ENCODE measurements at regions not wholly inside any gene's neighbourhood (a gene's known extent, or its start where the extent isn't known, plus 50 kb on each side); places are given as distances from the start of the nearest gene placed in this dataset.

DNA sequence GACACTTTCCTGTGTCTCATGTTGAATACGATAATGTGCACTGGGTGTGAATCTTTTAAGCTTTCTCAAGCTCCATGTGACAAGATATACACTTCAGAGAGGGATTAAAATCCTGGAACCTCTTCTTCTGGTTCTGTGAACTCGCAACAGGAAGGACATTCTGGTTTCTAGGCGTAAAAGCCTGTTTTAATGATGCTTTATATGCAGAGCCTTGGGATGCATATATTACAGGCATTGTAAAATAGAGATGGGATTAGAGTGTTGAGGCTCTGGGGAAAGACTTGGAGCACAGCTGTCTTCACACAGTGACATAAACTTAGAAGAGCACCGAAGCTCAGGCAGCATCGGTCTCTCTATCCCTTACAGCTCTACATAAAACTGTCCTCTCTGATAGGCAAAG is 107.7 kb upstream of the SV2C start:
- Mint-ChIP-seq H3K4me1 (no peaks in the 10 kb centered on the region), H3K27ac (no peak overlapping the region), H3K36me3 (ENCODE audit: low read depth) (peaks cover 2% of the 10 kb centered on the region), H3K27me3 (peaks cover 18% of the 10 kb centered on the region), H3K4me3 (no peak overlapping the region)
- no peak for DNase-seq
- no peak for ATAC-seq
- no peaks in the 10 kb centered on the region for H3K9me3 ChIP-seq (ENCODE audit: control insufficient read depth, low read length, poor library complexity, severe bottlenecking)

DNA sequence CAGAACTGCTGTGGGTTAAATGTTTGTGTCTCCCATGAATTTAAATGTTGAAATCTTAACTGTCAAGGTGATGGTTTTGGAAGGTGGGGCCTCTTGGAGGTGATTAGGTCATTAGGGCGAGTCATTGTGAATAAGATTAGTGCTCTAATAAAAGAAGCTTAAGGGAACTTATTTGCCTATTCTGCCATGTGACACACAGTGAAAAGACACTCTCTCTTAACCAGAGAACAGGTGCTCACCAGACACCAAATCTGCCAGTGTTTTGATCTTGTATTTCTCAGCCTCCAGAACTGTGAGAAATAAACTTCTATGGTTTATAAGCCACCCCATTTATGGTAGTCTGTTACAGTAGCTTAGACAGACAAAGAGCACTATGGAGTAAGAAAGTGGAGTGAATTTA is 117.9 kb upstream of the SV2C start:
- H3K4me3 Mint-ChIP-seq, result no peak overlapping the region
- no peak for DNase-seq
- H3K9me3 ChIP-seq (ENCODE audit: control insufficient read depth, low read length, poor library complexity, severe bottlenecking), result no peaks in the 10 kb centered on the region
- H3K27ac Mint-ChIP-seq, result no peak overlapping the region
- no peaks in the 10 kb centered on the region for H3K4me1 Mint-ChIP-seq
- peaks cover 2% of the 10 kb centered on the region for H3K36me3 Mint-ChIP-seq (ENCODE audit: low read depth)
- ATAC-seq, result no peak
- H3K27me3 Mint-ChIP-seq, result peaks cover 16% of the 10 kb centered on the region

- Mint-ChIP-seq H3K27ac (no peak overlapping the region), H3K4me1 (no peaks in the 10 kb centered on the region), H3K27me3 (peaks cover 16% of the 10 kb centered on the region), H3K4me3 (no peak overlapping the region), H3K36me3 (ENCODE audit: low read depth) (peaks cover 2% of the 10 kb centered on the region)
- no peak for ATAC-seq
- no peak for DNase-seq
- H3K9me3 ChIP-seq (ENCODE audit: control insufficient read depth, low read length, poor library complexity, severe bottlenecking), result no peaks in the 10 kb centered on the region
Measured at GRCh38 chr5:75964008-75964407, 119.2 kb upstream of the SV2C start.

DNA sequence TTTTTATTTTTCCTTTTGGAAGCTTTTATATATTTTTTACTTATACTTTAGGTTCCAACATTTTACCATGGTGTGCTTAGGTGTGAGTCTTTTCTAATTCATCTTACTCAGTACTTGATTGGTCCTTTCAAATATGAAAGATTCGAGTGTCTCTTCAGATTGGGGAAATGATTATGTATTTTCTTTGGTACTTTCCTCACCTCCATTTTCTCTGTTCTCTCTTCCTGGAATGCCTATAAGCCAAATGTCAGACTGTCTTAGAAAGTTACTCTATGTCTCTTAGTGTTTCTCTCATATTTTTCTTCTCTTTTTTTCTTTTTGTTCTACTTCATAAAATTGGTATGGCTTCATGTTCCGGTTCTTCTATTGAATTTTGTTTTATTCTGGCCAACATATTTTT is 119.6 kb upstream of the SV2C start:
- ATAC-seq, result no peak
- Mint-ChIP-seq H3K27ac (no peak overlapping the region), H3K27me3 (peaks cover 16% of the 10 kb centered on the region), H3K4me1 (no peaks in the 10 kb centered on the region), H3K36me3 (ENCODE audit: low read depth) (peaks cover 2% of the 10 kb centered on the region), H3K4me3 (no peak overlapping the region)
- H3K9me3 ChIP-seq (ENCODE audit: control insufficient read depth, low read length, poor library complexity, severe bottlenecking), result no peaks in the 10 kb centered on the region
- no peak for DNase-seq

DNA sequence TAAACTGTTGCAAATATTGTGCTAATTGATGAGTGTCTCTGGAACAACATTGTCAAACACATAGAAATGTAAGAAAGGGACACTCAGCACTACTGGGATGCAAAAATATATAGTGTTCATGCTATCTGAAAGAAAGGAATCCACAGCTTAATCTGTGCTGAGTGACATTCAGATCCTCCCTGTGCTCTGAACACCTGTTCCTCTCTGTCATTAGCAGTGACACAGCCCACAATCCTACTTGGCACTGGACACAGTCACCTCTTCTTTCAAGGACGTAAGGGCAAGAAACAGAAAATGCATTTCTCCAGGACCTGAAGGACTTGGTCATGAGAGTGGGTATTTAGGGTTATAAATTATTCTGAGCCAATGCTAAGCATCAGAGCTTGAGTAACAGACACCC is 121.4 kb upstream of the SV2C start:
- H3K27ac Mint-ChIP-seq, result no peak overlapping the region
- H3K9me3 ChIP-seq (ENCODE audit: control insufficient read depth, low read length, poor library complexity, severe bottlenecking), result no peaks in the 10 kb centered on the region
- H3K4me3 Mint-ChIP-seq, result no peak overlapping the region
- H3K27me3 Mint-ChIP-seq, result peaks cover 16% of the 10 kb centered on the region
- DNase-seq (no peak), ATAC-seq (no peak)
- no peaks in the 10 kb centered on the region for H3K4me1 Mint-ChIP-seq
- H3K36me3 Mint-ChIP-seq (ENCODE audit: low read depth), result no peaks in the 10 kb centered on the region

DNA sequence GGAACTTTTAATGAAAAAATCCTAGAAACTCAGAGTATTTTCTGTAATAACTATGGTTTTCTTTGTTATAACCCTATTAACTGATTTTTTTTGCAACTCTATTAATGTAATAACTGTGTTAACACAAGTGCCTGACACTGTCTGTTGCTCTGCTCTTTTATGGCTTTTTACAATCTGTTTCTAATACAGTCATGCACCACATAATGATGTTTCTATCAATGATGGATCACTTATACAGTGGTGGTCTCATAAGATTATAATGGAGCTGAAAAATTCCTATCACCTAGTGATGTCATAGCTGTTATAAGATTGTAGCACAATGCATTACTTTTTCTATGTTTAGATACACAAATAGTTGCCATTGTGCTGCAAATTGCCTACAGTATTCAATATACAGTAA is 123.1 kb upstream of the SV2C start:
- no peak overlapping the region for H3K27ac Mint-ChIP-seq
- H3K36me3 Mint-ChIP-seq (ENCODE audit: low read depth), result no peaks in the 10 kb centered on the region
- H3K4me1 Mint-ChIP-seq, result no peaks in the 10 kb centered on the region
- DNase-seq (no peak), ATAC-seq (no peak)
- H3K4me3 Mint-ChIP-seq, result no peak overlapping the region
- H3K27me3 Mint-ChIP-seq, result peaks cover 16% of the 10 kb centered on the region
- H3K9me3 ChIP-seq (ENCODE audit: control insufficient read depth, low read length, poor library complexity, severe bottlenecking), result no peaks in the 10 kb centered on the region

DNA sequence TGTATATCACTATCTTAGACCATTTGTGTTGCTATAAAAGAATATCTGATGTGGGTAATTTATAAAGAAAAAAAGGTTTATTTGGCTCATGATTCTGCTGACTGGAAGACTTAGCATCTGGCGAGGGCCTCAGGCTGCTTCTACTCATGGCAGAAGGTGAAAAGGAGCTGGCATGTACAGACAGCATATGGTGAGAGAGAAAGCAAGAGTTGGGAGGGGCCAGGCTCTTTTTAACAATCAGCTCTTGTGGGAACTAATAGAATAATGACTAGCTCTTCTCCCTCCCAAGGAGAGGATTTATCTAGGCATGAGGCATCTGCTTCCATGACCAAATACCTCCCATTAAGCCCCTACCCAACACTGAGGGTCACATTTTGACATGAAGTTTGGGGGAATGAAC is 130.2 kb upstream of the SV2C start:
- Mint-ChIP-seq H3K36me3 (ENCODE audit: low read depth) (no peaks in the 10 kb centered on the region), H3K27me3 (no peaks in the 10 kb centered on the region), H3K4me1 (no peaks in the 10 kb centered on the region), H3K4me3 (no peak overlapping the region), H3K27ac (no peak overlapping the region)
- DNase-seq (no peak), ATAC-seq (no peak)
- H3K9me3 ChIP-seq (ENCODE audit: control insufficient read depth, low read length, poor library complexity, severe bottlenecking), result no peaks in the 10 kb centered on the region

DNA sequence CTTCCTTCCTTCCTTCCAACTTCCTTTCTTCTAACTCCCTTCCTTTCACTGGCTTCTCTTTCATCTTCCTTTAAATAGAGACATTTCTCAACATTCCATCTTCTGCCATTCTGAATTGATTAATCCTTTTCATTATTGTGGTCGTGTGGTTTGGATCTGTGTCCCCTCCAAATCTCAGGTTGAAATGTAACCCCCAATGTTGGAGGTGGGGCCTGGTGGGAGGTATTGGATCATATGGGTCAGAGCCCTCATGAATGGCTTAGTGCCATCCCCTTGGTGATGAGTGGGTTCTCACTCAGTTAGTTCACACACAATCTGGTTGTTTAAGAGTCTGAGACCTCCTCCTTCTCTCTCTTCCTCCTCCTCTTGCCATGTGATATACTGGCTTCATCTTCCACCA is 130.9 kb upstream of the SV2C start:
- H3K36me3 Mint-ChIP-seq (ENCODE audit: low read depth), result no peaks in the 10 kb centered on the region
- H3K4me1 Mint-ChIP-seq, result no peaks in the 10 kb centered on the region
- H3K9me3 ChIP-seq (ENCODE audit: control insufficient read depth, low read length, poor library complexity, severe bottlenecking), result no peaks in the 10 kb centered on the region
- H3K27me3 Mint-ChIP-seq, result no peaks in the 10 kb centered on the region
- ATAC-seq, result no peak
- H3K27ac Mint-ChIP-seq, result no peak overlapping the region
- H3K4me3 Mint-ChIP-seq, result no peak overlapping the region
- no peak for DNase-seq

DNA sequence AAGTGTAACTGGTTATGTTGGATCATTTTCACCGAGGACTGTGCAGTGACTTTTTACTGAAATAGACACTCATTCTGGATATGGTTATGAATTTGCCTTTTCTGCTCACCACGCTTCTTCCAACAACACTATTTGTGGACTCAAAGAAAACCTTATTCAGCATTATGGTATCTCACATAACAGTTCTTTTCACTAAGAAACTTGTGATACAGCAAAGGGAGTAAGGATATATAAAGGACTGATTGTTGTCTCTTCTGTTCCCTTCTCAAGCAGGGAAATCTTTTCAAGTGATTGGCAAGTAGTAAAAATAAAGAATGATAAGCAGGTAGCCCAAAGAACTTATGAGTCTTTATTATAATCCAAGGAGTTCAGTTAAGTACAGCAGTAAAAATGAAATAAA is 131.5 kb upstream of the SV2C start:
- no peak for DNase-seq
- H3K36me3 Mint-ChIP-seq (ENCODE audit: low read depth), result no peaks in the 10 kb centered on the region

DNA sequence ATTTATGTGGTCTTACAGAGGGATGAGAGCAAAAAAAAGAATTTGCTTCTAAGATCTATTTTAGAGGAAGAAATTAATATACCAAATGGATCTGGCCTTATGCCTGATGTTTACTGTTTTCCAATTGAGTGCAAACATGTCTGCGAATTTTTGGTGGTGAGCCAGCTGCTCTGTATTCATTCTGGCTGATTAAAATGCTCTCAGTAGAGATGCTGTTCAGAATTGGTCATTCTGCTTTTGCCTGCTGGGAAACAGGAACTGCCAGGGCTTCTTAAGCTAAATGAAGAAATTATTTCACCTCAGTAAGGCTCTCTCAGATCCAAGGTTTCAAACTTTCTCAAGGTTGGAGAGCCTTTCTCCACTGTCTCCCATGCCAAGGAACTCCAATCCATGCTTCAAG is 132.0 kb upstream of the SV2C start:
- ATAC-seq, result no peak
- no peaks in the 10 kb centered on the region for H3K27me3 Mint-ChIP-seq
- no peak overlapping the region for H3K4me3 Mint-ChIP-seq
- H3K36me3 Mint-ChIP-seq (ENCODE audit: low read depth), result no peaks in the 10 kb centered on the region
- no peaks in the 10 kb centered on the region for H3K9me3 ChIP-seq (ENCODE audit: control insufficient read depth, low read length, poor library complexity, severe bottlenecking)
- DNase-seq, result no peak
- no peaks in the 10 kb centered on the region for H3K4me1 Mint-ChIP-seq
- H3K27ac Mint-ChIP-seq, result no peak overlapping the region

More for the DNA sequence above, 131.5 kb upstream of the SV2C start:
- H3K4me1 Mint-ChIP-seq, result no peaks in the 10 kb centered on the region
- no peak for ATAC-seq
- no peaks in the 10 kb centered on the region for H3K27me3 Mint-ChIP-seq
- no peak overlapping the region for H3K27ac Mint-ChIP-seq
- H3K9me3 ChIP-seq (ENCODE audit: control insufficient read depth, low read length, poor library complexity, severe bottlenecking), result no peaks in the 10 kb centered on the region
- no peak overlapping the region for H3K4me3 Mint-ChIP-seq

DNA sequence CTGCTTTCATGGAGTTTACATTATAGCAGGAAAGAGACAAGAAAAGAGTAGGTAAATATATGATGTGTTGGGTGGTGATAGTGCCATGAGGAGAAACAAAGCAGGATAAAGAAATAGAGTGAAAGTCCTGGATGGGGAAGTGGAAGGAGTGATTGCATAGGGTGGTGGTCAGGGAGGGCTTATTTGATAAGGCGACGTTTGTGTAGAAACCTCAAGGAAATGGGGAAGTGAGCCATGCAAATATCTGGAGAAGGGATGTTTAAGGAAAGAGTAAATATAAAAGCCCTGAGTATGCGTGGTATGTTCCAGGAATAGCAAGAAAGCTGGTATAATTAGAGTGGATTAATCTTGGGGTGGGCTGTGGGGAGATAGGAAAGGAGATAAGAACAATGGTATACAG is 134.7 kb upstream of the SV2C start:
- DNase-seq (no peak), ATAC-seq (no peak)
- H3K9me3 ChIP-seq (ENCODE audit: control insufficient read depth, low read length, poor library complexity, severe bottlenecking), result peaks cover 6% of the 10 kb centered on the region
- Mint-ChIP-seq H3K27me3 (no peaks in the 10 kb centered on the region), H3K4me3 (no peak overlapping the region), H3K4me1 (no peaks in the 10 kb centered on the region), H3K36me3 (ENCODE audit: low read depth) (no peaks in the 10 kb centered on the region), H3K27ac (no peak overlapping the region)

DNA sequence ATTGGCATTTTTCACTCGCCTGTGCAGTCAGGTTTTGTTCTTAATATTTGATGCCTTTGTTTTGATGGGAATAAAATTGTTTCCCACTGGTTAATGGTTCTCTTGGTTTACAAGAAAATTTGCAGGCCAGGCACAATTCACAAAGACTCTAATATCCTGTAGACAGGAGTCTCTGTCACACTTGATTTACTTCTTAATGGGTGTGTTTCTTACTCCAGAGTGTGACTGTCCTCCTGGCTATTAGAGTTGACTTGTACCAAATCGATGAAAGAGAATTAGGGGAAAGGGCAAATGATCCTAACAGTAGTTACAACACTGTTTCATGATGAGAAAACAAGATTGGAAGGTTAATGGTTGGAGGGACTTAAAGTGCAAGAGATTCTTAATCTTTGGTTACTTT is 142.8 kb upstream of the SV2C start:
- no peaks in the 10 kb centered on the region for H3K4me1 Mint-ChIP-seq

DNA sequence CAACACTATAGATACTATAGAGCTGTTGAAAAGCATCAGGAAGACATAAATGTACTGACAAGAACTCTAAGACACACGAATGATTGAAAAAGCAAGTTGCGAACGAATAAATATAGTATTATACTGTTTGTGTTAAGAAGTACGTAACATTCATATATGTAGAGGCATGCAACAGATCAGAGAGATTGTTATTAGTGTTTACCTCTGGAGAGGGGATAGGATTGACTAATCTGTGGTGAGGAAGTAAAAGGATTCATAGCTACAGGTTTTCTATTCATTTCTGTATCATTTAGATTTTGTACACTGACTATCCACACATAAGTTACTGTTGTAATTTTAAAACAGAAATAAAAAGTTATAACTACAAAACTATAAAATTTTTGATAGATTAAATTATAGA is 147.6 kb upstream of the SV2C start:
- ATAC-seq, result no peak
- Mint-ChIP-seq H3K36me3 (ENCODE audit: low read depth) (no peaks in the 10 kb centered on the region), H3K4me1 (no peaks in the 10 kb centered on the region), H3K27ac (no peak overlapping the region), H3K4me3 (no peak overlapping the region), H3K27me3 (peaks cover 32% of the 10 kb centered on the region)
- no peaks in the 10 kb centered on the region for H3K9me3 ChIP-seq (ENCODE audit: control insufficient read depth, low read length, poor library complexity, severe bottlenecking)
- no peak for DNase-seq

More for the DNA sequence above, 142.8 kb upstream of the SV2C start:
- H3K4me3 Mint-ChIP-seq, result no peak overlapping the region
- H3K27ac Mint-ChIP-seq, result no peak overlapping the region
- H3K36me3 Mint-ChIP-seq (ENCODE audit: low read depth), result peaks cover 2% of the 10 kb centered on the region
- DNase-seq (no peak), ATAC-seq (no peak)
- H3K9me3 ChIP-seq (ENCODE audit: control insufficient read depth, low read length, poor library complexity, severe bottlenecking), result peaks cover 6% of the 10 kb centered on the region
- peaks cover 10% of the 10 kb centered on the region for H3K27me3 Mint-ChIP-seq

- Mint-ChIP-seq H3K27ac (no peak overlapping the region), H3K4me1 (no peaks in the 10 kb centered on the region), H3K36me3 (ENCODE audit: low read depth) (no peaks in the 10 kb centered on the region), H3K27me3 (peaks cover 34% of the 10 kb centered on the region), H3K4me3 (no peak overlapping the region)
- no peaks in the 10 kb centered on the region for H3K9me3 ChIP-seq (ENCODE audit: control insufficient read depth, low read length, poor library complexity, severe bottlenecking)
- ATAC-seq, result no peak
- DNase-seq, result no peak
Measured at GRCh38 chr5:75933489-75933888, 149.7 kb upstream of the SV2C start.

DNA sequence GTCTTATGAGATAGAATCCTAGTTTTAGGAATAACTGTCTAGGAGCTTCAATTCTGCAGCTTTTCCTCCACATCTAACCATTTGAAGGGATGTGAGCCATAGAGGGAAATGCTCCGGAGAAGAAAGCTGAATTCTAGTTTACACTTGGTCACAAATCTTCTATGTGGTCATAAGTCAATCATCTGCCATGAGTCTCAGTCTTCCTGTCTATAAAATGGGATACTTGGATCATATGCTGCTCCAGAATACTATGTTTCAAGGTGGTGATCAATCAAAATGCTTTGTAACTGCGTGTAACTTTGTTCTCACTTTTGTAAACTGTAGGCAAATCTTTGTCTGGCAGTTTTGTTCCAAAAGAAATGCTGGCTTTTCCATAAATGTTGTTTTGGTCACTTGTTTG is 152.0 kb upstream of the SV2C start:
- no peaks in the 10 kb centered on the region for H3K9me3 ChIP-seq (ENCODE audit: control insufficient read depth, low read length, poor library complexity, severe bottlenecking)
- no peaks in the 10 kb centered on the region for H3K4me1 Mint-ChIP-seq
- H3K36me3 Mint-ChIP-seq (ENCODE audit: low read depth), result no peaks in the 10 kb centered on the region
- ATAC-seq, result no peak
- H3K27ac Mint-ChIP-seq, result no peak overlapping the region
- H3K27me3 Mint-ChIP-seq, result peaks cover 29% of the 10 kb centered on the region
- no peak overlapping the region for H3K4me3 Mint-ChIP-seq
- no peak for DNase-seq
